ENCODE measurements at regions not wholly inside any gene's neighbourhood (a gene's known extent, or its start where the extent isn't known, plus 50 kb on each side); places are given as distances from the start of the nearest gene placed in this dataset.

- TF ChIP-seq CTCF (IDR thresholded peaks at IDR 0.05; ENCODE audit: insufficient read depth, low read depth, low read length) (no peak), EZH2 (IDR thresholded peaks at IDR 0.05; ENCODE audit: insufficient read depth, low read length) (no peak)
These were observed 142.0 kb upstream of the TRPM3 start for GRCh38 chr9:71263451-71263850.
